ENCODE measurements at regions not wholly inside any gene's neighbourhood (a gene's known extent, or its start where the extent isn't known, plus 50 kb on each side); places are given as distances from the start of the nearest gene placed in this dataset.

- TF ChIP-seq RAD21 (IDR thresholded peaks at IDR 0.05; ENCODE audit: low read depth) (no peak), TAF1 (IDR thresholded peaks at IDR 0.05; ENCODE audit: low read depth) (no peak)
These were observed 112.0 kb downstream of the FAM43A start for GRCh38 chr3:194797555-194798250.

- TF ChIP-seq FOXM1 (IDR thresholded peaks at IDR 0.05; ENCODE audit: borderline replicate concordance, low read depth), result no peak
- TF ChIP-seq CREB1 (IDR thresholded peaks at IDR 0.05; ENCODE audit: low read depth), result no peak
- no peak for TF ChIP-seq NFIC (IDR thresholded peaks at IDR 0.05)
- no peak for TF ChIP-seq ZBTB7A (IDR thresholded peaks at IDR 0.05; ENCODE audit: low read depth)
- TF ChIP-seq EGR1 (IDR thresholded peaks at IDR 0.05), result no peak
- TF ChIP-seq TCF12 (IDR thresholded peaks at IDR 0.05; ENCODE audit: low read depth), result no peak
- TF ChIP-seq USF1 (IDR thresholded peaks at IDR 0.05), result no peak
- TF ChIP-seq YY1 (IDR thresholded peaks at IDR 0.05; ENCODE audit: low read depth), result no peak
- TF ChIP-seq EP300 (IDR thresholded peaks at IDR 0.05; ENCODE audit: borderline replicate concordance), result no peak
- TF ChIP-seq MAX (IDR thresholded peaks at IDR 0.05), result no peak
- no peak for TF ChIP-seq REST (IDR thresholded peaks at IDR 0.05; ENCODE audit: low read depth)
- TF ChIP-seq RAD21 (IDR thresholded peaks at IDR 0.05; ENCODE audit: low read depth), result no peak
- no peak for TF ChIP-seq TEAD4 (IDR thresholded peaks at IDR 0.05)
- TF ChIP-seq CEBPB (IDR thresholded peaks at IDR 0.05), result no peak
These were observed 112.8 kb downstream of the FAM43A start for GRCh38 chr3:194798486-194798885.

DNA sequence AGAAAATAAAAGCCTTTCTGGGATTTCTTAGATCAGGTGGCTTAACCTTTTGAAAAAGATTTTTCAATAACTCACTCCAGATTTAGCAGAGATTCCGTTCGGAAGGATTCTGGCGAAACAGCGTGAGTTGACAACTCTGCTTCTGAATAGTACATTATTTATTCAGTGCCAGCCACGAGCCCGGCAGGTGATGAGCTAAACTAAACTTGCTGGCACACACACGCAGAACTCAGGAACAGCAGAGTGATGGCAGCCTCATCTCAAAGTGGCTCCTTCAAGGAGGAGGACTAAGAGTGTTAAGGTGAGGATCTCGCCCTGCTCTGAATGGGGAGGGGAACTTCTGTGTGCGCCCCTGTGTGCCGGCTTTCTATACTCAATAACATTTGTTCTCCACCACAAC is 114.3 kb downstream of the FAM43A start:
- TF ChIP-seq RAD21 (IDR thresholded peaks at IDR 0.05; ENCODE audit: low read depth) (no peak), USF1 (IDR thresholded peaks at IDR 0.05) (no peak), EP300 (IDR thresholded peaks at IDR 0.05; ENCODE audit: borderline replicate concordance) (no peak), ZBTB7A (IDR thresholded peaks at IDR 0.05; ENCODE audit: low read depth) (no peak), TCF12 (IDR thresholded peaks at IDR 0.05; ENCODE audit: low read depth) (no peak), CREB1 (IDR thresholded peaks at IDR 0.05; ENCODE audit: low read depth) (no peak), CEBPB (IDR thresholded peaks at IDR 0.05) (no peak), YY1 (IDR thresholded peaks at IDR 0.05; ENCODE audit: low read depth) (no peak), FOXM1 (IDR thresholded peaks at IDR 0.05; ENCODE audit: borderline replicate concordance, low read depth) (no peak), EGR1 (IDR thresholded peaks at IDR 0.05) (no peak), MAX (IDR thresholded peaks at IDR 0.05) (no peak), REST (IDR thresholded peaks at IDR 0.05; ENCODE audit: low read depth) (no peak), TAF1 (IDR thresholded peaks at IDR 0.05; ENCODE audit: low read depth) (no peak)

GRCh38 chr3:194801461-194802432 is 116.1 kb downstream of the FAM43A start:
- no peak for TF ChIP-seq TEAD4 (IDR thresholded peaks at IDR 0.05)
- no peak for TF ChIP-seq YY1 (IDR thresholded peaks at IDR 0.05; ENCODE audit: low read depth)
- TF ChIP-seq NFIC (IDR thresholded peaks at IDR 0.05), result no peak
- TF ChIP-seq TCF12 (IDR thresholded peaks at IDR 0.05; ENCODE audit: low read depth), result no peak
- no peak for TF ChIP-seq ZBTB7A (IDR thresholded peaks at IDR 0.05; ENCODE audit: low read depth)
- TF ChIP-seq CEBPB (IDR thresholded peaks at IDR 0.05), result no peak
- no peak for TF ChIP-seq REST (IDR thresholded peaks at IDR 0.05; ENCODE audit: low read depth)
